ENCODE measurements at regions not wholly inside any gene's neighbourhood (a gene's known extent, or its start where the extent isn't known, plus 50 kb on each side); places are given as distances from the start of the nearest gene placed in this dataset.

DNA sequence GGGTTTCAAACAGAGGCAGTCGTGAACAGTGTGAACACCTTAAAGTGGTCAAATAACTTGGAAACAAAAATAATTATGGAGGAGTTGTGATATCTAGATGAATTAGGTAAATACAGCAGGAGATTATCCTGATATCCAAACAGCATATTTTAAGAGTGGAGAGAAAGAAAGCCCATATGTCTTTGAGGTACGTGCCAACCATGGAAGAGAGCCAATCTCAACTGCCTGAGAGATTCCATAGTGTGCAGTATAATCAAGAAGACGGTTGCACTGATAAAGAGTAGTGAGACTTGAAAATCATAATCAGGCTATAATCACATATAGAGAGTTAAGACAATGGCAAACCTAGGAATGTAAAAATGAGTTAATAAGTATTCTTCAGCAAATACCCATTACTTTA, 472.8 kb upstream of the SLITRK5 start:
- Histone ChIP-seq H3K4me3 (no peak overlapping the region), H3K27me3 (no peaks in the 10 kb centered on the region), H3K27ac (no peak overlapping the region), H3K36me3 (no peaks in the 10 kb centered on the region), H3K4me1 (no peaks in the 10 kb centered on the region), H3K9me3 (no peaks in the 10 kb centered on the region)
- FAIRE-seq (no peak), DNase-seq (no peak), ATAC-seq (no peak)
- intact Hi-C loops (cut with DNase I), result no loop called here
- 29 to 31% methylated on average over 3 of the region's 3 CpGs for WGBS, 2 donors
- no peak for TF ChIP-seq CTCF (IDR thresholded peaks at IDR 0.05)

GRCh38 chr13:87206708-87207107, 464.5 kb upstream of the SLITRK5 start:
- WGBS, 2 donors, result 71 to 81% methylated on average over 6 of the region's 6 CpGs
- H3K27ac ChIP-seq, result no peak overlapping the region
- H3K9me3 ChIP-seq, result no peaks in the 10 kb centered on the region
- intact Hi-C loops (cut with DNase I), result no loop called here
- no peaks in the 10 kb centered on the region for H3K27me3 ChIP-seq
- ATAC-seq (no peak), DNase-seq (no peak), FAIRE-seq (no peak)
- H3K4me3 ChIP-seq, result no peak overlapping the region
- H3K4me1 ChIP-seq, result no peaks in the 10 kb centered on the region
- H3K36me3 ChIP-seq, result no peaks in the 10 kb centered on the region
- no peak for TF ChIP-seq CTCF (IDR thresholded peaks at IDR 0.05)

DNA sequence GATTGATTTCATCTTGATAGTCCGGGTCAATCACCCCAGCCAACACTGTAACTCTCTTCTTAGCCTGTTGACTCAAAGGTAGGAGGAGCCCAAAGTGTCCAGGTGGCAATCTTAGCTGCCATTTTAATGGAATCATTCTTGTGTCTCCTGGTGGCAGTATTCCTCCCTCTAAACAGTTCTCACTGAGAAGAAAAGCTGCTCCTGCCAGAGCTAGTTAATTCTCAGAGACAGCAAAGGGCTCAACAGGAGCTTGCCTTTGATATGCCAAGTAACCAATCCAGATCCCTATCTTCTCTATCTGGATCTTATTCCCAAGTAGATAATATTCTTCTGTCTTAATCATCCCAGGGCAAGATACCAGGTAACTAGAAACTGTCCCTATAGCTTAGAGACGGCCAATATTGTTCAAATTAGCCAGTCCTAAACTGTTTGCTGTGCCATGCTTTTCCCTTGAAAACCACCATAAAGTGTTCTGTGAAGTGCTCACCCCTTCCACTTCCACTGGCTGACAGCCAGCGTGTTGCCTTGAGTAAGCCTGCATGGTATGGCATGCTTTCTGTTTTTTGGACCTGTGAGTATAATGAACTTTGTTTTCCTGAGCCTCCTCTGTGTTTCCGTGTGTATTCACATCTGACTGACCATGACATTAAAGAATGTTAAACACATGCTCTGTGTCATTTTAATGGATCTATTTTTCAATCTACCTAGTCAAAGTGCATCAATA, 463.7 kb upstream of the SLITRK5 start:
- WGBS, 2 donors, result 29 to 36% methylated on average over 4 of the region's 4 CpGs
- H3K4me1 ChIP-seq, result no peaks in the 10 kb centered on the region
- no peak overlapping the region for H3K4me3 ChIP-seq
- ATAC-seq (no peak), FAIRE-seq (no peak), DNase-seq (no peak)
- no peaks in the 10 kb centered on the region for H3K36me3 ChIP-seq
- H3K27me3 ChIP-seq, result no peaks in the 10 kb centered on the region
- H3K27ac ChIP-seq, result no peak overlapping the region
- intact Hi-C loops (cut with DNase I), result no loop called here
- H3K9me3 ChIP-seq, result no peaks in the 10 kb centered on the region
- no peak for TF ChIP-seq CTCF (IDR thresholded peaks at IDR 0.05)

GRCh38 chr13:87208636-87209035, 462.5 kb upstream of the SLITRK5 start:
- Histone ChIP-seq H3K4me1 (no peaks in the 10 kb centered on the region), H3K36me3 (no peaks in the 10 kb centered on the region), H3K27ac (no peak overlapping the region), H3K9me3 (no peaks in the 10 kb centered on the region), H3K27me3 (no peaks in the 10 kb centered on the region), H3K4me3 (no peak overlapping the region)
- intact Hi-C loops (cut with DNase I), result no loop called here
- no peak for DNase-seq
- no peak for FAIRE-seq
- ATAC-seq, result no peak
- no peak for TF ChIP-seq CTCF (IDR thresholded peaks at IDR 0.05)
- WGBS, 2 donors, result 58 to 82% methylated on average over 2 of the region's 2 CpGs

DNA sequence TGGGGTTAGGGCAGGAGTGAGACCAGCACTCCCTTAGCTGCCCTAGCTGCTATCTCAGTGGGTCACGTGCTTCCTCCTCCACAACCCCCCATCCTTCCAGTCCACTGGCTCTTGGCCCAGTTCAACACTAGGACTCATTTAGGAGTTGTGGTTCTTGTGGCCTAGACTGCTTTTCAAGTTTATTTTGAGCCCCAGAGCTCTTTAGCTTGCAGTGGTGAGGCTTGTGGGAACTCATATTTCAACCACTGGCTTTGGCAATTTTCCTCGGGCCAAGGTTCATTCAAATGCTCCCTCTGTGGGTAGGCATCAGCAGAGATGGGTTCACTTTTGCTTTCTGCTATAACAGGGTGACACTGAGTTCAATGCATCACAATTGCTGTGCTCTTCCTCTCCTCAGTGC, 436.2 kb upstream of the SLITRK5 start:
- no peak for TF ChIP-seq CTCF (IDR thresholded peaks at IDR 0.05)
- Histone ChIP-seq H3K4me3 (no peak overlapping the region), H3K36me3 (no peaks in the 10 kb centered on the region), H3K9me3 (no peaks in the 10 kb centered on the region), H3K27ac (no peak overlapping the region), H3K27me3 (no peaks in the 10 kb centered on the region), H3K4me1 (no peaks in the 10 kb centered on the region)
- FAIRE-seq (no peak), DNase-seq (no peak), ATAC-seq (no peak)
- 51 to 61% methylated on average over 2 of the region's 2 CpGs for WGBS, 2 donors
- intact Hi-C loops (cut with DNase I), result no loop called here
